ENCODE measurements at regions not wholly inside any gene's neighbourhood (a gene's known extent, or its start where the extent isn't known, plus 50 kb on each side); places are given as distances from the start of the nearest gene placed in this dataset.

GRCh38 chr2:155033652-155034051 lies 335.2 kb downstream of the KCNJ3 start:
- Histone ChIP-seq H3K4me3 (no peak overlapping the region), H3K36me3 (no peaks in the 10 kb centered on the region), H3K9me3 (replicated peaks) (no peaks in the 10 kb centered on the region), H3K27me3 (ENCODE audit: low read depth) (no peaks in the 10 kb centered on the region), H3K27ac (replicated peaks) (no peak overlapping the region), H3K4me1 (no peaks in the 10 kb centered on the region)
- TF ChIP-seq CTCF (IDR thresholded peaks at IDR 0.05; ENCODE audit: borderline replicate concordance), result no peak
- intact Hi-C loops (cut with micrococcal nuclease), result no loop called here
- DNase-seq, result no peak

- Histone ChIP-seq H3K36me3 (no peaks in the 10 kb centered on the region), H3K4me1 (no peaks in the 10 kb centered on the region), H3K27me3 (ENCODE audit: low read depth) (no peaks in the 10 kb centered on the region), H3K9me3 (replicated peaks) (no peaks in the 10 kb centered on the region), H3K27ac (replicated peaks) (no peak overlapping the region), H3K4me3 (no peak overlapping the region)
- no peak for TF ChIP-seq CTCF (IDR thresholded peaks at IDR 0.05; ENCODE audit: borderline replicate concordance)
- no peak for DNase-seq
- intact Hi-C loops (cut with micrococcal nuclease), result no loop called here
Observed at GRCh38 chr2:155030296-155030695, 331.8 kb downstream of the KCNJ3 start.

GRCh38 chr2:155026651-155027174 lies 328.2 kb downstream of the KCNJ3 start:
- no peaks in the 10 kb centered on the region for H3K4me1 ChIP-seq
- H3K4me3 ChIP-seq, result no peak overlapping the region
- no peaks in the 10 kb centered on the region for H3K9me3 ChIP-seq (replicated peaks)
- H3K27me3 ChIP-seq (ENCODE audit: low read depth), result no peaks in the 10 kb centered on the region
- no peak for TF ChIP-seq CTCF (IDR thresholded peaks at IDR 0.05; ENCODE audit: borderline replicate concordance)
- intact Hi-C loops (cut with micrococcal nuclease), result no loop called here
- no peak for DNase-seq
- H3K27ac ChIP-seq (replicated peaks), result no peak overlapping the region
- no peaks in the 10 kb centered on the region for H3K36me3 ChIP-seq

- no peak for TF ChIP-seq CTCF (IDR thresholded peaks at IDR 0.05; ENCODE audit: borderline replicate concordance)
- Histone ChIP-seq H3K27me3 (ENCODE audit: low read depth) (no peaks in the 10 kb centered on the region), H3K4me3 (no peak overlapping the region), H3K4me1 (no peaks in the 10 kb centered on the region), H3K36me3 (no peaks in the 10 kb centered on the region), H3K9me3 (replicated peaks) (no peaks in the 10 kb centered on the region), H3K27ac (replicated peaks) (no peak overlapping the region)
- intact Hi-C loops (cut with micrococcal nuclease), result no loop called here
- DNase-seq, result no peak
Observed at GRCh38 chr2:155023674-155024073, 325.2 kb downstream of the KCNJ3 start.

GRCh38 chr2:155022531-155022930 lies 324.0 kb downstream of the KCNJ3 start:
- no peak overlapping the region for H3K27ac ChIP-seq (replicated peaks)
- DNase-seq, result no peak
- no peaks in the 10 kb centered on the region for H3K27me3 ChIP-seq (ENCODE audit: low read depth)
- no peak for TF ChIP-seq CTCF (IDR thresholded peaks at IDR 0.05; ENCODE audit: borderline replicate concordance)
- intact Hi-C loops (cut with micrococcal nuclease), result no loop called here
- no peak overlapping the region for H3K4me3 ChIP-seq
- H3K4me1 ChIP-seq, result no peaks in the 10 kb centered on the region
- no peaks in the 10 kb centered on the region for H3K36me3 ChIP-seq
- H3K9me3 ChIP-seq (replicated peaks), result no peaks in the 10 kb centered on the region

GRCh38 chr2:155021618-155022017 lies 323.1 kb downstream of the KCNJ3 start:
- H3K4me3 ChIP-seq, result no peak overlapping the region
- no peak for DNase-seq
- intact Hi-C loops (cut with micrococcal nuclease), result no loop called here
- TF ChIP-seq CTCF (IDR thresholded peaks at IDR 0.05; ENCODE audit: borderline replicate concordance), result no peak
- H3K27me3 ChIP-seq (ENCODE audit: low read depth), result no peaks in the 10 kb centered on the region
- no peaks in the 10 kb centered on the region for H3K4me1 ChIP-seq
- H3K9me3 ChIP-seq (replicated peaks), result no peaks in the 10 kb centered on the region
- H3K27ac ChIP-seq (replicated peaks), result no peak overlapping the region
- no peaks in the 10 kb centered on the region for H3K36me3 ChIP-seq

Measured in left ventricle myocardium inferior (tissue), 1 donor.